ENCODE measurements at regions not wholly inside any gene's neighbourhood (a gene's known extent, or its start where the extent isn't known, plus 50 kb on each side); places are given as distances from the start of the nearest gene placed in this dataset.

- no peak for DNase-seq (ENCODE audit: low read depth in 1 of 2, low spot score in 1 of 2)
- TF ChIP-seq GABPA (IDR thresholded peaks at IDR 0.05; ENCODE audit: low read depth) (no peak), POLR2AphosphoS5 (IDR thresholded peaks at IDR 0.05; ENCODE audit: low read depth) (no peak), SPI1 (IDR thresholded peaks at IDR 0.05; ENCODE audit: borderline replicate concordance, low read depth) (no peak)
- TF ChIP-seq, protein P1, sequence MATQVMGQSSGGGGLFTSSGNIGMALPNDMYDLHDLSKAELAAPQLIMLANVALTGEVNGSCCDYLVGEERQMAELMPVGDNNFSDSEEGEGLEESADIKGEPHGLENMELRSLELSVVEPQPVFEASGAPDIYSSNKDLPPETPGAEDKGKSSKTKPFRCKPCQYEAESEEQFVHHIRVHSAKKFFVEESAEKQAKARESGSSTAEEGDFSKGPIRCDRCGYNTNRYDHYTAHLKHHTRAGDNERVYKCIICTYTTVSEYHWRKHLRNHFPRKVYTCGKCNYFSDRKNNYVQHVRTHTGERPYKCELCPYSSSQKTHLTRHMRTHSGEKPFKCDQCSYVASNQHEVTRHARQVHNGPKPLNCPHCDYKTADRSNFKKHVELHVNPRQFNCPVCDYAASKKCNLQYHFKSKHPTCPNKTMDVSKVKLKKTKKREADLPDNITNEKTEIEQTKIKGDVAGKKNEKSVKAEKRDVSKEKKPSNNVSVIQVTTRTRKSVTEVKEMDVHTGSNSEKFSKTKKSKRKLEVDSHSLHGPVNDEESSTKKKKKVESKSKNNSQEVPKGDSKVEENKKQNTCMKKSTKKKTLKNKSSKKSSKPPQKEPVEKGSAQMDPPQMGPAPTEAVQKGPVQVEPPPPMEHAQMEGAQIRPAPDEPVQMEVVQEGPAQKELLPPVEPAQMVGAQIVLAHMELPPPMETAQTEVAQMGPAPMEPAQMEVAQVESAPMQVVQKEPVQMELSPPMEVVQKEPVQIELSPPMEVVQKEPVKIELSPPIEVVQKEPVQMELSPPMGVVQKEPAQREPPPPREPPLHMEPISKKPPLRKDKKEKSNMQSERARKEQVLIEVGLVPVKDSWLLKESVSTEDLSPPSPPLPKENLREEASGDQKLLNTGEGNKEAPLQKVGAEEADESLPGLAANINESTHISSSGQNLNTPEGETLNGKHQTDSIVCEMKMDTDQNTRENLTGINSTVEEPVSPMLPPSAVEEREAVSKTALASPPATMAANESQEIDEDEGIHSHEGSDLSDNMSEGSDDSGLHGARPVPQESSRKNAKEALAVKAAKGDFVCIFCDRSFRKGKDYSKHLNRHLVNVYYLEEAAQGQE (IDR thresholded peaks at IDR 0.05; ENCODE audit: insufficient replicate concordance, low read depth) = no peak
- TF ChIP-seq, protein P2, sequence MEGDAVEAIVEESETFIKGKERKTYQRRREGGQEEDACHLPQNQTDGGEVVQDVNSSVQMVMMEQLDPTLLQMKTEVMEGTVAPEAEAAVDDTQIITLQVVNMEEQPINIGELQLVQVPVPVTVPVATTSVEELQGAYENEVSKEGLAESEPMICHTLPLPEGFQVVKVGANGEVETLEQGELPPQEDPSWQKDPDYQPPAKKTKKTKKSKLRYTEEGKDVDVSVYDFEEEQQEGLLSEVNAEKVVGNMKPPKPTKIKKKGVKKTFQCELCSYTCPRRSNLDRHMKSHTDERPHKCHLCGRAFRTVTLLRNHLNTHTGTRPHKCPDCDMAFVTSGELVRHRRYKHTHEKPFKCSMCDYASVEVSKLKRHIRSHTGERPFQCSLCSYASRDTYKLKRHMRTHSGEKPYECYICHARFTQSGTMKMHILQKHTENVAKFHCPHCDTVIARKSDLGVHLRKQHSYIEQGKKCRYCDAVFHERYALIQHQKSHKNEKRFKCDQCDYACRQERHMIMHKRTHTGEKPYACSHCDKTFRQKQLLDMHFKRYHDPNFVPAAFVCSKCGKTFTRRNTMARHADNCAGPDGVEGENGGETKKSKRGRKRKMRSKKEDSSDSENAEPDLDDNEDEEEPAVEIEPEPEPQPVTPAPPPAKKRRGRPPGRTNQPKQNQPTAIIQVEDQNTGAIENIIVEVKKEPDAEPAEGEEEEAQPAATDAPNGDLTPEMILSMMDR (IDR thresholded peaks at IDR 0.05; ENCODE audit: insufficient read depth, low read length) = no peak
- Histone ChIP-seq H3K27ac (replicated peaks) (no peak overlapping the region), H3K27me3 (ENCODE audit: insufficient read depth, poor library complexity, severe bottlenecking) (no peaks in the 10 kb centered on the region), H3K4me3 (replicated peaks; ENCODE audit: insufficient read depth, low read length) (no peak overlapping the region)
Observed at GRCh38 chr6:21928827-21929226, 335.3 kb downstream of the SOX4 start.

- H3K27ac ChIP-seq (replicated peaks) = no peak overlapping the region
- H3K4me3 ChIP-seq (replicated peaks; ENCODE audit: insufficient read depth, low read length) = no peak overlapping the region
- H3K27me3 ChIP-seq (ENCODE audit: insufficient read depth, poor library complexity, severe bottlenecking) = no peaks in the 10 kb centered on the region
- no peak for TF ChIP-seq POLR2AphosphoS5 (IDR thresholded peaks at IDR 0.05; ENCODE audit: low read depth)
- TF ChIP-seq SPI1 (IDR thresholded peaks at IDR 0.05; ENCODE audit: borderline replicate concordance, low read depth) = no peak
- no peak for TF ChIP-seq GABPA (IDR thresholded peaks at IDR 0.05; ENCODE audit: low read depth)
- TF ChIP-seq, protein P1 (IDR thresholded peaks at IDR 0.05; ENCODE audit: insufficient replicate concordance, low read depth) = no peak
- TF ChIP-seq, protein P2 (IDR thresholded peaks at IDR 0.05; ENCODE audit: insufficient read depth, low read length) = no peak
- DNase-seq (ENCODE audit: low read depth in 1 of 2, low spot score in 1 of 2) = peak in 1 of 2 experiments; percentile 7
Observed at GRCh38 chr6:21931641-21932335, 338.2 kb downstream of the SOX4 start.

GRCh38 chr6:21933351-21933750 lies 339.8 kb downstream of the SOX4 start:
- H3K27me3 ChIP-seq (ENCODE audit: insufficient read depth, poor library complexity, severe bottlenecking) = no peaks in the 10 kb centered on the region
- no peak for TF ChIP-seq POLR2AphosphoS5 (IDR thresholded peaks at IDR 0.05; ENCODE audit: low read depth)
- TF ChIP-seq GABPA (IDR thresholded peaks at IDR 0.05; ENCODE audit: low read depth) = no peak
- TF ChIP-seq, protein P2 (IDR thresholded peaks at IDR 0.05; ENCODE audit: insufficient read depth, low read length) = no peak
- TF ChIP-seq, protein P1 (IDR thresholded peaks at IDR 0.05; ENCODE audit: insufficient replicate concordance, low read depth) = no peak
- no peak for TF ChIP-seq SPI1 (IDR thresholded peaks at IDR 0.05; ENCODE audit: borderline replicate concordance, low read depth)
- no peak for DNase-seq (ENCODE audit: low read depth in 1 of 2, low spot score in 1 of 2)
- no peak overlapping the region for H3K4me3 ChIP-seq (replicated peaks; ENCODE audit: insufficient read depth, low read length)
- H3K27ac ChIP-seq (replicated peaks) = no peak overlapping the region
